IPS-NIHi7 (cell line): ENCODE measurements at regions not wholly inside any gene's neighbourhood (a gene's known extent, or its start where the extent isn't known, plus 50 kb on each side); places are given as distances from the start of the nearest gene placed in this dataset.

Experiments used
- DNase-seq: peaks from one replicate; pipeline ENCODE4 v3.0.0; 2012; ENCODE audit warnings: mixed read lengths; ENCODE audit errors: extremely low spot score

DNA sequence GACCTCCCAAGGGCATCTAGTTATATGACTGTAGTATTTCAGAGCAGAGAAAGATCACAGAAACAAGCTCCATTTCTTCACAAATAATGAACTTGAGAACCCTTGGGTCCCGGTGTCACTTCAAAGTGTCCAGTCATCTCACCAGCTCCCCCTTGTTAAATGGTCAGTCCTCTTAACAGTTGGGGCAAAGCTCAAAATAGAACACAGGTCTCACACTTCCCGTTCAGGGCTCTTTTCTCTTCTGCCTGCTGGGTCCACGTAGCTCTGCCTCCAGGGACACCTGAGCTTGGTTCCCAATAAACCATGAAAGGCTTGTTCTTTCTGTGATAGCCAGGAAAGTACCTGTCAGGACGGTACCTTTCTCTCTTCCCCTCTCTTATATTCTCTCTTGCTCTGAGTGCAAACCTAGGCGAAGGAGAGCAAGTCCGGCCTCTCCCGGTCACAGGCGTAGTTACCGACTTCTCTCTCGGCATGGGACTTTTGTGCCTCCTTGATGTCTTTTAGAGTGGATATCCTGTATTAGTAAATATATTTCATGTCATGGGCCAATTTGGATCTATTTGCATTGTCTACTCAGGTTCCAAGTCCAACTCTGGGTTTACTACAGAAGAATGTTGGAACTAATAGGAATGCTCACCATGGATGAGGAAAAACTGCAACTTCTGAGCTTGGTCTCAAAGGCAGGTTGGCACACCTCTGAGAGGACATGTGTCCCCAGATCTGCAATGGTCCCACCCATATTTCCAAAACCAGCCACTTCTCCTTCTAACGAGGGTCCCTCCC is 118.8 kb upstream of the PARP11 start:
- no peak for DNase-seq

DNA sequence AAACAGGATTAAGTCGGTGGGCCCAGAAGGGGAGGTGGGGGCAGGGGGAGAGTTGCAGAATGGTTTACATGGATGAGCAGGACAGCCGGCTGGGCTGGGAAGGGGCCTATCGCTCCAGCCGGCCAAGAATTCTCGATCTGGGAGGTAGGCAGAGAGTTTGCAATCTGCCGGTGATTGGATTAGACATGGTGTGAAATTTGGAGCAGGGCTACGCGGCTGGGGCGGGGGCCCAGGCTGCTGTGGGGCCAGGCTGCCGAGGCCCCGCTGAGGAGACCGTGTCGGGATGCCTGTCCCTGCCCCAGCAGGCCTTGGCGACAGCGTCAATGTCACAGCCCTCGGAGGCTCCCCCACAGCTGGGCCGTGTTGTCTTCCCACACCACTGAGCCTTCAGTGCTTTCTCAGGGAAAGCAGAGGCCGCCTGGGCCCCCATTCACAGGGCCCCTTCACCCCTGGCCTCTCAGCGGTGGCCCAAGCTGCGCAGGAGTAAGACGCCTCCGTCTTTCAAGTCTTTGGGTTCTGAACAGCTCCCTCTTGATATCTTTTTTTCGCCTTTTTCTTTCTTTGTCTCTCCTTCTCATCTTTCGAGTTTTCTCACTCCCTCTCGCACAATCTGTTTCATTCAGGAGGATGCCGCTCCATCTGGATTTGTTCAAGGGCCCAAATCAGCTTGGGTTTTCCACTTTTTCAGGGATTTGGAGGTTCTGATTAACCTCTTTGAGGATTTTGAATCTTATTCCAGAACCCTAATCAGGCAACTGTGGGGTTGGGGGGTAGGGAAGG is 117.5 kb upstream of the PARP11 start:
- no peak for DNase-seq

GRCh38 chr12:3989218-3989550 is 116.0 kb upstream of the PARP11 start:
- DNase-seq, result no peak

- no peak for DNase-seq
These were observed 115.5 kb upstream of the PARP11 start for GRCh38 chr12:3988519-3989217.

DNA sequence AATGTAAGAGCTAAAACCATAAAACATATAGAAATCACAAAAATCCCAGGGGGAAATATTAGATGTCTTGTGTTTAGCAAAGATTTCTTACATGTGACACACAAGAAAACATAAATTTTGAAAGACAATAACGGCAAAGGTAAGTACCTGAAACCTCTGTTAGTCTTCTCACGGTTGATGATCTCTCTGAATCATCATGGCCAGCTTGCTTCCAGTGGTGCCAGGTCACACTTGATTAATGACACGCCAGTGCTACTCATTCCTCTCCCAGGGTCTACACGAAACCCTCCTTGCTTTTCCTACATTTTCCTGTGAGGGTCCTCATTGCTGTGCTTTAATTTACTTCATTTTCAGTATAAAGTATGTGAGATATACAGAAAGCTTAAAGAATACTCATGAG is 114.4 kb upstream of the PARP11 start:
- no peak for DNase-seq

DNA sequence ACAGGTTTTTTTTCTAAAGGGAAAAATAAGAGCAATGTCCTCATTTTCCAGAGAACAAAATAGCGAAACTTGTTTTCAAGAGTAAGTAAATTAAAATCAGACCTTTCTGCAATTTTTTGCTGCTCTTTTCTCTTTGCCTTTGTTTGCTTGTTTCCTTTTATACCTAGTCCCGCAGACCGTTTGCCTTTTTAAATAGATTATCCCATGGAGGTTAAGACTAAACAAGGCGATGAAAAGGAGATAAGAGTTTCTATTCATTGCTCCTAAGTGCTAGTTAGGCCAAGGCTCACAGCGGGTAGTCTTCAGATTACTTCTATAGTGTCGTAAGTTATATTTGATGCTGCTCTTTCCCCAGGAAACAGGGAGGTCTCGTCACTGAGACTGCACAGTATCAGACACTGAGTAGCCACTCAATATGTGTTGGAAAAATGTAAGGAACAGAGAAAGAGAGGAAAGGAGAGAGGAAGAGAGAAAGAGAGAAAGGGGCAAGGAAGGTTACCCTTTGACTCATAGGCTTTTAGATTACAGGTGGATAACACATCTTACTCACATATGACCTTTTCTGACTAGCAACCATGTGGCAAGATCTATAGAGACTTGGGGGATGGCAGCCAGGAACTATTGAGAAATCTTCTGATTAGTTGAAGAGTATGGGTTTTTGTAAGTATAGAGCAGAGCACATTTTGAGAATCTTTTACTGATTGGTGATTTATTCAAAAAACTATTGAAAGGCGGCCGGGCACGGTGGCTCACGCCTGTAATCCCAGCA is 107.5 kb upstream of the PARP11 start:
- DNase-seq, result no peak

DNA sequence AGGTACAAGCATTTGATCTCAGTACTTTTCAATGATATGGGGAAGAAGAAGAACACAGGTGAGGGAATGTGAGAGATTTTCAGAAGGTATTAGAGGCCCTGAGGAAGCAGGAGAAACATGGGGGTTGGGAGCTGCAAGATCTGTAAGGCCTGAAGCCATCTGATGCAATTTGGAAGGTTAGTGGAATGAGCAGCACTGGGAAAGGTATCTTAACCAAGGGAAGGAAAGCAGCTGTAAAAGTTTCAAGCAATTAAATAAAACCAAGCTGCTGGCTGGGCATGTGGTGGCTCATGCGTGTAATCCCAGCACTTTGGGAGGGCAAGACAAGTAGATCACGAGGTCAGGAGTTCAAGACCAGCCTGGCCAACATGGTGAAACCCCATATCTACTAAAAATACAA is 104.4 kb upstream of the PARP11 start:
- DNase-seq, result no peak

DNA sequence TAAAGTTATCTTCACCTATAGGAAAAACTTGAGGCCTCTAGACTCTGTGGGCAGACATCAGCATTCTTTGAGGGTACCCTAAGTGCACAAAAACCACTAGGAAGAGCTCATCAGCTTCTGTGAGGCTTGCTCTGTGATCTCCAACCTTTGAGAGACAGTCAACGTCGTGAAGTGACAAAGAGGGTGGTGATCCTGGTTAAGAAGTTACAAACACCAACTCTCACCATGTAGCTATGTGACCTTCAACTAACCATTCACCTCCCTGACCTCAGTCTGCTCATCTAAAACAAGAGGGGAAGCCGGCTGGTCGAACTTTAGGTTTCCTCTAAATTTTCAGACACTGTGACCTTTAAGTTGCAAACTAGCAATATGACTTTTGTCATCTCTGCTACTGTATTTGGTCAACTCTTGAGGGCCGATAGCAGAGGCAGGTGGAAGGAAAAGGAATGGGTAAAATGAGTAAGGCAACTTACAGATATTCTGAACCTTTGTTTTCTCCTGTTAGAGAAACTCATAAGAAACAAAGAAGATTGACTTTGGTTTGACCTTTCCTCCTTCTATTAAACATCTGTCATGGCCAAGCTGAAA is 103.2 kb upstream of the PARP11 start:
- no peak for DNase-seq

GRCh38 chr12:3975652-3976051 is 102.5 kb upstream of the PARP11 start:
- DNase-seq, result no peak

DNA sequence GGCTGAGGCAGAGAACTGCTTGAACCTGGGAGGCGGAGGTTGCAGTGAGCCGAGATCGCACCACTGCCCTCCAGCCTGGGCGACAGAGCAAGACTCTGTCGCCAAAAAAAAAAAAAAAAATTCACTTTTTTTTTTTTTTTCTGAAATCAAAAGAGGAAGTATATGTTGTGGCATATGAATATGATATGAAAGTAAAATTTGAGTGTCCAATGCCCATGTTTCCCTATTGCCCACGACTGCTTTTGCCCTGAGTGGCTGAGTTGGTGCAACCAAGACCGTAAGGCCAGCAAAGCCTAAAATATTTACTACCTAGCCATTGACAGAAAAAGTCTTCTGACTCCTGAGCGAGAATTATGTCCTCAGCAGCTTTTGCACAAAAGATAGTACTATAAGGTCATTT is 101.7 kb upstream of the PARP11 start:
- DNase-seq, result no peak

DNA sequence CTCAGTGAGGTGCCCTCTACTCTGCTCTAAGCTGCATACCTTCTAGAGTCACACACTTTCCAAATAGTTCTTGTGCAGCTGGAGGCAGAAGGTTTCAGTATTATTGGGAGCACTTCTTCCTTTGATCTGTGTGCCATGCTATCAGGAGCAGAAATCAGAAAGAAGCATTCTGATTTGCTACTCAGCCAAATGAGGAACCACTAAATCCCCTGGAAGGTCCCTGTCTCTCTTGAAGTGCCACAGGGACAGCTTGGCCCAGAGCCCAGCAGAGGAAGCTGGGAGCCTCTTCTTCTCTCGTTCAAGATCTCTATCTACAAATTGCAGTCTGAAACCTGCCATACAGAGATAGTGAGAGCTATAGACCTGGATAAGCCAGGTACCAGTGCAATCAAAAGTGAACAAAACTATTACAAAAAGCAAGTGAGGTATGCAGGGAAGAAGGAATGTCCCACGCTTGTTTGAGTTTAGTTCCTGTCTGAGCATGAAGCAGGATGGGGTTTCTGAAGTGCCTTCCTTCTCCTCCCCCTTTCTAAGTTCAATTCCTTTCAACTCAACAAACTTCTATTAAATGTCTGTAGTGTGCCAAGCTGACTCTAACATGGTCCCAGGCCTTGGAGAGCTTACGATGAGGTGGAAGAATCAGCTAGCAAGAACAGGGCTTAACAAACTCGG is 100.9 kb upstream of the PARP11 start:
- no peak for DNase-seq

GRCh38 chr12:3973269-3973884 is 100.2 kb upstream of the PARP11 start:
- DNase-seq, result no peak

GRCh38 chr12:3972576-3972975 is 99.4 kb upstream of the PARP11 start:
- no peak for DNase-seq

DNA sequence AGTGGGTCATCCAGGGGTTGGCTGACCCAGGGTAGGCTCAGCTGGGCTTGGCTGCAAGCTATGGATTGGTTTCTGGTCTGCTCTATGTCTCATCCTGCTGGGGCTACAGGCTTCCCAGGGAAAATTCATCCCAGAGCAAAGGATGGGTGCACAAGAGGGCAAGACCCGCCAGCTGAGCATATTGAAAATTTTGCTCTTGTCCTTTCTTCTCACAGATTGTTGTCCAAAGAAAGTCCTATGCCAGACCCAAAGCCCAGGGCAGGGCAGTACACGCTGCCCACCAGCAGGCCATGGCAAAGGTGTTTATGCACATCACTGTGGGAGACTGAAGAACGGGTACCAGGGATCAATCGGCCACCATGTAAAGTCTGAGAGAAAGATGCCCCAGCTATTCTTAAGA is 95.3 kb upstream of the PARP11 start:
- no peak for DNase-seq

- DNase-seq, result no peak
These were observed 94.5 kb upstream of the PARP11 start for GRCh38 chr12:3967556-3968160.

DNA sequence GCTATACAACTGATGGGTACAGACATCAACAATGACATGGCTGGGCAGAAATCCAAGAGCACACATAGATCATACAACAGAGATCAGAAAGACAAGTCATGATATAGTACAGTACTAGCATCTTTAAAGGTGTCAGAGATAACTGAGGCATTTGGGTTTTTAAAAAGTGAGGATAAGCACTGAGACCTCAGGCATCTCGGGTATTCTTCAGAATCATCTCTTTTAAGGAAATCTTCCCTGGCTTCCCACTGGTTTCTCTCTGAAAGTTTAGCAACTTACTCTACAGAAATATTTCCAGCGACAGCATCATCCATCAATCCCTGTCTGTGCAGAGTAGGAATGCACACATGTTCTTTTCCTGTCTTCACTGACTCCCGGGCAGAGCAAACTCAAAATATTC is 93.2 kb upstream of the PARP11 start:
- no peak for DNase-seq

DNA sequence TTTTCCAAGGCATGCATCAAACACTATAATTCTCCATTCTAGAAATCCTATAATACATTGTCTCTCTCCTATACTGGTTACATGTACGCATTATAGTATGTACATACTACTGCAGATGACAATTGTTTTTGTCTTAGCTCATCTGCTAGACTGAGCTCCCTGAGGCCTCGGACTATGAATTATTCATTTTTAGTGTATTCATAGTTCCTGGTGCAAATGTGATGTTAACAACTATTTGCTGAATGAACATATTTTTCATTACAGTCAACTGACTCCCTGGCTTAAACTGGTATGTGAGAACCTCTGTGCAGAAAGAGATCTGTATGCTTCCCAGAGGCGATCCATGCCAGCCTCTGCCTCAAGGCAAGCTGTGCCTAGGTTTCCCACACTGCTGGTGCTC is 91.8 kb upstream of the PARP11 start:
- no peak for DNase-seq

- peak; percentile 83 for DNase-seq
These were observed 91.2 kb upstream of the PARP11 start for GRCh38 chr12:3964439-3964838.

DNA sequence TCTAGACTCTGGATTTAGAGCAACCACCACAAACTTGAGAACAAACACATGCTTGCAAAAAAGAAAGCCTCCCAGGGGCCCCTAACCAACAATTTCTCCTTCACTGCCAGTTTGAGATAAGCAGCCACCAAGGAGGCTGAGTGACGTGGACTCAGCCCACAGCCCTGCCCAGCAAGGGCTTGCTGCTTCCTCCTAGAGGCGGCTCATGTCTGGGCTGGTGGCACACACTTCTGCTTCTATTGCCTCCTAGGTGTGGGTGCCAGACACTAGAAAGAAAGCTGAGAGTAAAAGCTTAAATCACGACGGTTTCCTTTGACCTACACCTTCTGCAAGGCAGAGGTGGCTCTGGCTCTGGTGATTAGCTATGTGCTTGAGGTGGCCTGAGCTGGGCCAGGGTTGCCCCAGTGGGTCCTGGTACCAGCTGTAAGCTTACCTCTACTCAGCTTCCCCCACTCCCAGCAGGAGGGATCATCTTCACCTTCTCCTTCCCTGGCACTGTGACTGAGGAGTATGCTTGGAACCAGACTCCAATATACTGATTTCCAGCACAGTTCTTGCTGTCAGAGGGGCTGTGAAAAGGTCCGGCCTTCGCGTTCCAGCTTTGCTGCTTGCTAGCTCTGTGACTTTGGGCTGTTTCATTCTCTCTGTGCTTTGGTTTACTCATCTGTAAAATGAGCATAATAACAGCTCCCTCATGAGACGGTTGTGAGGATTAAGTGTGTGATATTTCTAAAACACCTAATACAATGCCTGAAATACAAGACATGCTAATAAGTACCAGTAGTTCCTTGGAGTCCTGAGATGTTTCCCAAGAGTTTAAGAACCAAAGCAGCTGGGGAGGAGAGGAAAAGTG is 89.7 kb upstream of the PARP11 start:
- DNase-seq, result peak; percentile 37
